ENCODE measurements at regions not wholly inside any gene's neighbourhood (a gene's known extent, or its start where the extent isn't known, plus 50 kb on each side); places are given as distances from the start of the nearest gene placed in this dataset.

DNA sequence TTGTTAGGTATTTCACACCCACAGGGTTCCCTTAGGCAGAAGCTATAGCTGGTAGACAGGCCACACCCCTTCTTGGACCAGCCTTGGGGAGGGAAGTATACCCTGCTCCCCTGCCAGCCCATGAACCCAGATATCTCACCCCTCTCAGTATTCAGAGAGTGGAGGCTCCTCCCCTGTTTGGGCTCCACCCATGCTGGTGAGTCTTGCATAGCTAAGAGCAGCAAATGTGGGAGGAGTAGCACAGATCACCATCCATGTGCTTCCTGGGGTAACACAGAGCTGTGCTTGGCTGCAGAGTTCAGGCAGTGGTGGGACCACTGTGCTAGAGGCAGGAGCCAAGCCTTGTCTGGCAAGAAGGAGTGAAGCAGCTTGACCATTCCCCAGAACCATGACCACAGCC, 427.2 kb downstream of the ZIC1 start:
- intact Hi-C loops (cut with DNase I) = no loop called here
- H3K4me1 ChIP-seq = no peaks in the 10 kb centered on the region
- no peak overlapping the region for H3K27ac ChIP-seq
- DNase-seq (ENCODE audit: low spot score in 2 of 2) = no peak
- TF ChIP-seq, protein P1, sequence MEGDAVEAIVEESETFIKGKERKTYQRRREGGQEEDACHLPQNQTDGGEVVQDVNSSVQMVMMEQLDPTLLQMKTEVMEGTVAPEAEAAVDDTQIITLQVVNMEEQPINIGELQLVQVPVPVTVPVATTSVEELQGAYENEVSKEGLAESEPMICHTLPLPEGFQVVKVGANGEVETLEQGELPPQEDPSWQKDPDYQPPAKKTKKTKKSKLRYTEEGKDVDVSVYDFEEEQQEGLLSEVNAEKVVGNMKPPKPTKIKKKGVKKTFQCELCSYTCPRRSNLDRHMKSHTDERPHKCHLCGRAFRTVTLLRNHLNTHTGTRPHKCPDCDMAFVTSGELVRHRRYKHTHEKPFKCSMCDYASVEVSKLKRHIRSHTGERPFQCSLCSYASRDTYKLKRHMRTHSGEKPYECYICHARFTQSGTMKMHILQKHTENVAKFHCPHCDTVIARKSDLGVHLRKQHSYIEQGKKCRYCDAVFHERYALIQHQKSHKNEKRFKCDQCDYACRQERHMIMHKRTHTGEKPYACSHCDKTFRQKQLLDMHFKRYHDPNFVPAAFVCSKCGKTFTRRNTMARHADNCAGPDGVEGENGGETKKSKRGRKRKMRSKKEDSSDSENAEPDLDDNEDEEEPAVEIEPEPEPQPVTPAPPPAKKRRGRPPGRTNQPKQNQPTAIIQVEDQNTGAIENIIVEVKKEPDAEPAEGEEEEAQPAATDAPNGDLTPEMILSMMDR (IDR thresholded peaks at IDR 0.05) = no peak
- no peaks in the 10 kb centered on the region for H3K9me3 ChIP-seq
- H3K4me3 ChIP-seq = no peak overlapping the region
- H3K27me3 ChIP-seq = no peaks in the 10 kb centered on the region
- no peaks in the 10 kb centered on the region for H3K36me3 ChIP-seq

DNA sequence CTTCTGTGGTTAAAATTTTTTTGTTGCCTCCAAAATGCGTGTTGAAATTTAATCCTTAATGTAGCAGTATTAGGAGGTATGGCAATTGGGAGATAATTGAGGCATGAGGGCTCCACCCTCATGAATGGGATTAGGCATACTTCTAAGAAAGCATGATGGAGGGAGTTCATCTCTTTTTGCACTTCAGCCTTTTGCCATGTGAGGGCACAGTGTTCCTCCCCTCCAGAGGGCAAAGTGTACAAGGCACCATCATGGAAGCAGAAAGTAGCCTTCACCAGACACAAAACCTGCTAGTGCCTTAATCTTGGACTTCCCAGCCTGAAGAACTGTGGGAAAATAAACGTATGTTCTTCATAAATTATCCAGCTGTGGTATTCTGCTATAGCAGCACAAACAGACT, 429.5 kb downstream of the ZIC1 start:
- TF ChIP-seq, protein P1 (IDR thresholded peaks at IDR 0.05) = no peak
- H3K36me3 ChIP-seq = no peaks in the 10 kb centered on the region
- intact Hi-C loops (cut with DNase I) = no loop called here

DNA sequence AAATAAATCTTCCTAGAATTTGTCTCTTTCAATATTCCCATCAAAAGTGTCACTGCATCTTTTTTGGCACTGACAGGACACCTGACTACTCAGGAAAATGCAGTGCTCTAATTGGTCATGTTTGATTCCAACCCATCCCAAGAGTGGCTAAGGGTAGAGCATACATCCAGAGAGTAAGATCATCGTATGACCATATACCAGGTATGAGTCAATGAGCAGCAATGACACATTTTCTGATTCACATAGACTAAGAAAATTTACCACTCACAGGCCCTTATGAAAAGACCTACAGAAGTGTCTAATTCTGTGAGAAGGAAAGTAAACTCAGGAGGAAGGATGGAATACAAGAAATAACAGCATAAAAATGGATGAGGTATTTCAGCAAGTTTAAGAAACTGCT, 434.2 kb downstream of the ZIC1 start:
- Histone ChIP-seq H3K9me3 (no peaks in the 10 kb centered on the region), H3K4me3 (no peak overlapping the region), H3K4me1 (no peaks in the 10 kb centered on the region), H3K27ac (no peak overlapping the region), H3K36me3 (no peaks in the 10 kb centered on the region), H3K27me3 (no peaks in the 10 kb centered on the region)
- no peak for DNase-seq (ENCODE audit: low spot score in 2 of 2)
- intact Hi-C loops (cut with DNase I) = no loop called here
- TF ChIP-seq, protein P1 (IDR thresholded peaks at IDR 0.05) = no peak

More for the DNA sequence above, 429.5 kb downstream of the ZIC1 start:
- Histone ChIP-seq H3K27me3 (no peaks in the 10 kb centered on the region), H3K4me3 (no peak overlapping the region), H3K9me3 (no peaks in the 10 kb centered on the region), H3K4me1 (no peaks in the 10 kb centered on the region), H3K27ac (no peak overlapping the region)
- DNase-seq (ENCODE audit: low spot score in 2 of 2) = no peak

DNA sequence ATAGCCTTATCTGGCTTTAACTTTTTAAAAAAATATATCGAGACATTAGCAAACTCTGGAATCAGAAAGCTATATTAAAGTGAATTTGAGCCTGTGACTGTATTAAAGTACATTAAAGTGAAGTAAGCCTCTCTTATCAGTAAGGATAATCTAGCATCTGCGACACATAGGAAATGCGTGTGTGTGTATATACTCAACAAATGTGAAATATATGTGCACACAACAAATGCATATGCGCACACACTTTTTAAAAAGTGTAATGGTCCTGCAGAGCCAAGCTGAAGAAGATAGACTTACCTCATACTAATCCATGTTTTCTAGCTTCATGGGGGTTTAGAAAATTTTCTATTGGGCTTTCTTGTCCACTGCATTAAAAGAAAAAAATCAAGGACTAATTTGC, 437.1 kb downstream of the ZIC1 start:
- no peak for DNase-seq (ENCODE audit: low spot score in 2 of 2)
- Histone ChIP-seq H3K4me1 (no peaks in the 10 kb centered on the region), H3K27me3 (no peaks in the 10 kb centered on the region), H3K4me3 (no peak overlapping the region), H3K27ac (no peak overlapping the region), H3K36me3 (no peaks in the 10 kb centered on the region), H3K9me3 (no peaks in the 10 kb centered on the region)
- intact Hi-C loops (cut with DNase I) = no loop called here
- TF ChIP-seq, protein P1 (IDR thresholded peaks at IDR 0.05) = no peak

DNA sequence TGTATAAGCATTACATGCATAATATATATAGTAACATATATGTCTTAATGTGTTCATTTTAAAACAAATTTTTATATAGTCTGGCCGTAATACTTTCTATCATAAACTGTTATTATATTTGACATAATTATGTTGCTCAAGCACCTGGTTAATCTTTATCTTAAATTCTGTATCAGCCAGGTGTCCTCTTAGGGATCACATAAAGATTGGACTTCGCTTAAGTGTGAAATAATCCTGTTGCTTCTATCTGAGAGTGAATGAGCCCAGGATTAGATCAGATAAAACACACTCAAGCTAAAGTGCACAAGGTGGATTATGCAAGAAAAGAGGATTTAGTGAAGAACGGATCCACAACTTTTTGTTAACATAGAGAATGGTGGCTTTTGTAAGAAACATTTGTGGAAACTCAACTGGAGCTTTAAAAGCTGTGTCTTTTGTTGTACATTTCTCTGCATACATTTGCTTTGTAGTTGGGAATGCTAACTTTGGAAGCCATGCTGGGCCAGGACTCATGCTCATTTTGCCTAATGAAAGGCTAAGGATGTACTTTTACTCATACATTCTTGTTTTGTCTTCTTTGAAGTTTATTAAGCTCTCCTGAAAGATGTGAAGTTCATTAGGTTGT, 437.8 kb downstream of the ZIC1 start:
- intact Hi-C loops (cut with DNase I) = no loop called here
- H3K4me3 ChIP-seq = no peak overlapping the region
- DNase-seq (ENCODE audit: low spot score in 2 of 2) = no peak
- H3K36me3 ChIP-seq = no peaks in the 10 kb centered on the region
- H3K9me3 ChIP-seq = no peaks in the 10 kb centered on the region
- TF ChIP-seq, protein P1 (IDR thresholded peaks at IDR 0.05) = no peak
- no peaks in the 10 kb centered on the region for H3K27me3 ChIP-seq
- no peak overlapping the region for H3K27ac ChIP-seq
- no peaks in the 10 kb centered on the region for H3K4me1 ChIP-seq

DNA sequence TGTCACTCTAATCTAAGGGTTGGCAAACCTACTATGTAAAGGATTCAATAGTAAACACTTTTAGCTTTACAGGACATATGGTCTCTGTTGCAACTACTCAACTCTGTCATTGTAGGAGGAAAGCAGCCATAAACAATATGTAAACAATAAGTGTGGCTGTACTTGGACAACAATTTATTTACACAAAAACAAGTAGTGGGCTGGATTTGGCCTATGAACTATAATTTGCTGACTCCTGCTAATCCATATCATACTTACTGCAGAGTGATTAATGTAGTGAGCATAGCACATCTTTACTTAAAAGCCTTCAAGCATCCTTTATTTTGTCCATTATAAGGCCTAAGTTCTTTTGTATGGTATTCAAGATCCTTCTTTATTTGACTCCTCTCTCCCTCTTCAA, 441.9 kb downstream of the ZIC1 start:
- intact Hi-C loops (cut with DNase I) = no loop called here
- H3K27me3 ChIP-seq = no peaks in the 10 kb centered on the region
- no peaks in the 10 kb centered on the region for H3K9me3 ChIP-seq
- DNase-seq (ENCODE audit: low spot score in 2 of 2) = no peak
- no peaks in the 10 kb centered on the region for H3K4me1 ChIP-seq
- H3K27ac ChIP-seq = no peak overlapping the region
- TF ChIP-seq, protein P1 (IDR thresholded peaks at IDR 0.05) = no peak
- H3K4me3 ChIP-seq = no peak overlapping the region
- no peaks in the 10 kb centered on the region for H3K36me3 ChIP-seq

Measured in ascending aorta (tissue), 2 donors.